ENCODE measurements at regions not wholly inside any gene's neighbourhood (a gene's known extent, or its start where the extent isn't known, plus 50 kb on each side); places are given as distances from the start of the nearest gene placed in this dataset.
"Not testable (repeated sequence)": the region's sequence is repeated elsewhere in the genome, so short reads cannot be mapped to it uniquely, and the experiment has no call there.

GRCh38 chr10:81472927-81473470 lies 402.0 kb upstream of the NRG3 start:
- no peak for DNase-seq (ENCODE audit: low spot score)

- DNase-seq (ENCODE audit: low spot score), result no peak
These were observed 401.2 kb upstream of the NRG3 start for GRCh38 chr10:81473755-81474154.

GRCh38 chr10:81479316-81479715 lies 395.7 kb upstream of the NRG3 start:
- no peak for DNase-seq (ENCODE audit: low spot score)

GRCh38 chr10:81496626-81497025 lies 378.4 kb upstream of the NRG3 start:
- DNase-seq (ENCODE audit: low spot score), result no peak

GRCh38 chr10:81498011-81498551 lies 376.9 kb upstream of the NRG3 start:
- no peak for DNase-seq (ENCODE audit: low spot score)

GRCh38 chr10:81502677-81503359 lies 372.2 kb upstream of the NRG3 start:
- no peak for DNase-seq (ENCODE audit: low spot score)

GRCh38 chr10:81505777-81506176 lies 369.2 kb upstream of the NRG3 start:
- DNase-seq (ENCODE audit: low spot score), result not testable (repeated sequence)

- peak; percentile 10 for DNase-seq (ENCODE audit: low spot score)
These were observed 360.2 kb upstream of the NRG3 start for GRCh38 chr10:81514811-81515210.

GRCh38 chr10:81520688-81521087 lies 354.3 kb upstream of the NRG3 start:
- no peak for DNase-seq (ENCODE audit: low spot score)

- no peak for DNase-seq (ENCODE audit: low spot score)
These were observed 350.5 kb upstream of the NRG3 start for GRCh38 chr10:81524467-81524866.

- no peak for DNase-seq (ENCODE audit: low spot score)
These were observed 342.6 kb upstream of the NRG3 start for GRCh38 chr10:81532403-81532802.

GRCh38 chr10:81534991-81535390 lies 340.0 kb upstream of the NRG3 start:
- no peak for DNase-seq (ENCODE audit: low spot score)

GRCh38 chr10:81541517-81541916 lies 333.5 kb upstream of the NRG3 start:
- no peak for DNase-seq (ENCODE audit: low spot score)

- DNase-seq (ENCODE audit: low spot score), result no peak
These were observed 328.8 kb upstream of the NRG3 start for GRCh38 chr10:81546243-81546642.

GRCh38 chr10:81548160-81548559 lies 326.8 kb upstream of the NRG3 start:
- no peak for DNase-seq (ENCODE audit: low spot score)

GRCh38 chr10:81564143-81564542 lies 310.9 kb upstream of the NRG3 start:
- no peak for DNase-seq (ENCODE audit: low spot score)

- DNase-seq (ENCODE audit: low spot score), result no peak
These were observed 305.5 kb upstream of the NRG3 start for GRCh38 chr10:81569488-81569887.

GRCh38 chr10:81570349-81570748 lies 304.6 kb upstream of the NRG3 start:
- DNase-seq (ENCODE audit: low spot score), result no peak

- no peak for DNase-seq (ENCODE audit: low spot score)
These were observed 303.9 kb upstream of the NRG3 start for GRCh38 chr10:81570878-81571794.

- DNase-seq (ENCODE audit: low spot score), result no peak
These were observed 300.0 kb upstream of the NRG3 start for GRCh38 chr10:81575036-81575435.

- no peak for DNase-seq (ENCODE audit: low spot score)
These were observed 298.7 kb upstream of the NRG3 start for GRCh38 chr10:81576336-81576735.

GRCh38 chr10:81594991-81595390 lies 280.0 kb upstream of the NRG3 start:
- no peak for DNase-seq (ENCODE audit: low spot score)

GRCh38 chr10:81600185-81600584 lies 274.8 kb upstream of the NRG3 start:
- DNase-seq (ENCODE audit: low spot score), result no peak
